Fibroblast of villous mesenchyme (primary cell): ENCODE measurements at regions not wholly inside any gene's neighbourhood (a gene's known extent, or its start where the extent isn't known, plus 50 kb on each side); places are given as distances from the start of the nearest gene placed in this dataset.
"Not testable (repeated sequence)": the region's sequence is repeated elsewhere in the genome, so short reads cannot be mapped to it uniquely, and the experiment has no call there.

Experiments used
- DNase-seq: peaks from one replicate; pipeline ENCODE4 v3.0.0-alpha.2; 2010; ENCODE audit warnings: low read depth
- H3K4me3 ChIP-seq: 2 replicates; pipeline ENCODE4 v1.5.1; 2011; ENCODE audit warnings: low read depth, mild to moderate bottlenecking, low read length
- TF ChIP-seq, protein P1 (sequence below): IDR thresholded peaks from 2 replicates; pipeline ENCODE4 v1.5.1; 2012; ENCODE audit warnings: low read depth, mild to moderate bottlenecking, low read length; ENCODE audit not compliant: insufficient read depth

DNA sequence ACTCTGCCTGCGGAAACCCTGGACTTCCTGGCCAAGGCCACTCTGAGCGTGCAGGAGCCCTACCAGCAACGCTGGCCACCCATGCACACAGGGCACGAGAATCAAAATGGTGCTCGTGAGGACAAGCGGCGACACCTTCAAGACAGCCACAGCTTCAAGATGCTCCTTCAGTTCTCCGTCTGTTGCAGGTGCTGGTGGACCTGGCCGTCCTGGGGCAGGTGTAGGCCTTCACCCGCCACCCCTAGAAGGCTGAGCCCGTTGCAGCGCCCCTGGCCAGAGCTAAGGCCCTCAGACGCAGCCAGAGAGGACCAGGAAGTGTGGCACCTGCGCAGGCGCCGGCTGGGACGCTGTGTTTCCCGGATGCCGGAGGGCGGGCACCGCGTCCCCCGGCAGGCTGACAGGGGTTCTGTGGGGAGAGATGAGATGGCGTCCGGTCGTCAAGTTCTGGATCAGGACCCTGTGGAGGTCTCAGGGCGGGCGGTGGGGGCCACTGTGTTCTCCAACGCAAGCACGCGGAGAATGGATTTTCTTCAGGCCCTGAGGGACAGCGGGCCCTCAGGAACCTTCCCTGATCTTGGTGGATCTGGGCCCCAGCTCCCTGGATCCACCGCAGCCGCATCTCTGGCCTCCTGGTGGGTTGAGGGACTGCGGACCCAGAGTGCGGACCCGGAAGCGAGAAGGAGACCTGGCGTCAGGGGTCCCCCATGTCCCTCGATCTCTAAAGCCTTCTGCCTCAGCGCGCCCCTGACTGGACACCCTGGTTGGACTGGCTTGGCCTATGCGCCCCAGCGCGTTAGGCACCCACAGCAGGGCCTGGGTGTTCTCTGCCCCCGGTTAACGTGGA is 1770.8 kb upstream of the CDH9 start:
- peak overlapping the region; percentile 79 for H3K4me3 ChIP-seq
- TF ChIP-seq, protein P1, sequence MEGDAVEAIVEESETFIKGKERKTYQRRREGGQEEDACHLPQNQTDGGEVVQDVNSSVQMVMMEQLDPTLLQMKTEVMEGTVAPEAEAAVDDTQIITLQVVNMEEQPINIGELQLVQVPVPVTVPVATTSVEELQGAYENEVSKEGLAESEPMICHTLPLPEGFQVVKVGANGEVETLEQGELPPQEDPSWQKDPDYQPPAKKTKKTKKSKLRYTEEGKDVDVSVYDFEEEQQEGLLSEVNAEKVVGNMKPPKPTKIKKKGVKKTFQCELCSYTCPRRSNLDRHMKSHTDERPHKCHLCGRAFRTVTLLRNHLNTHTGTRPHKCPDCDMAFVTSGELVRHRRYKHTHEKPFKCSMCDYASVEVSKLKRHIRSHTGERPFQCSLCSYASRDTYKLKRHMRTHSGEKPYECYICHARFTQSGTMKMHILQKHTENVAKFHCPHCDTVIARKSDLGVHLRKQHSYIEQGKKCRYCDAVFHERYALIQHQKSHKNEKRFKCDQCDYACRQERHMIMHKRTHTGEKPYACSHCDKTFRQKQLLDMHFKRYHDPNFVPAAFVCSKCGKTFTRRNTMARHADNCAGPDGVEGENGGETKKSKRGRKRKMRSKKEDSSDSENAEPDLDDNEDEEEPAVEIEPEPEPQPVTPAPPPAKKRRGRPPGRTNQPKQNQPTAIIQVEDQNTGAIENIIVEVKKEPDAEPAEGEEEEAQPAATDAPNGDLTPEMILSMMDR = no peak
- DNase-seq = peak; percentile 54

DNA sequence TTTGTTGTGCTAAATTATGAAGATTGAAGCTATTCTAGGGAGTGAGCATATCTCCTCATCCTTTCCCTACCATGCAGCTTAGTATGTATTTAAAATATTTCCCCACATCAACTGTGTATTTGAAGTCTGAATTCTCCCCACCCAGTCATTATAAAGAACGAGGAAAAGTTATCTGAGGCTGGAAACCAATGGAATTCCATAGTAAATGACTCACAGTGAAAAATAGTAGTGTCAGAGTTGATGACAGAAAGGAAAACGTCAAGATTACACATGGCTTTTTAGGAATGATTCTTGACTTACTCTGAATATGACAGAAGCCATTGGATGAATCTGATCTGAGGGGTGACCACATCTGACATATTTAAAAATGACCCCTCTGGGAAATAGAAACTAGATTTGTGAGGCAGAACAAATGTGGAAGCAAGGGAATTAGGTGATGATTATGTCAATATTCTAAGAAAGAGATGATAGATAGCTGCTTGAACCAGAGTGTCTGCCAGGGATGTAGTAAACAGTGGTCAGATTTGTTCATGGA is 1768.9 kb upstream of the CDH9 start:
- TF ChIP-seq, protein P1 = no peak
- H3K4me3 ChIP-seq = no peak overlapping the region
- DNase-seq = peak; percentile 17

DNA sequence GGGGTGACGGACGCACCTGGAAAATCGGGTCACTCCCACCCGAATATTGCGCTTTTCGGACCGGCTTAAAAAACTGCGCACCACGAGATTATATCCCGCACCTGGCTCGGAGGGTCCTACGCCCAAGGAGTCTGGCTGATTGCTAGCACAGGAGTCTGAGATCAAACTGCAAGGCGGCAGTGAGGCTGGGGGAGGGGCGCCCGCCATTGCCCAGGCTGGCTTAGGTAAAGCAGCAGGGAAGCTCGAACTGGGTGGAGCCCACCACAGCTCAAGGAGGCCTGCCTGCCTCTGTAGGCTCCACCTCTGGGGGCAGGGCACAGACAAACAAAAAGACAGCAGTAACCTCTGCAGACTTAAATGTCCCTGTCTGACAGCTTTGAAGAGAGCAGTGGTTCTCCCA is 1760.6 kb upstream of the CDH9 start:
- not testable (repeated sequence) for DNase-seq, H3K4me3 ChIP-seq

DNA sequence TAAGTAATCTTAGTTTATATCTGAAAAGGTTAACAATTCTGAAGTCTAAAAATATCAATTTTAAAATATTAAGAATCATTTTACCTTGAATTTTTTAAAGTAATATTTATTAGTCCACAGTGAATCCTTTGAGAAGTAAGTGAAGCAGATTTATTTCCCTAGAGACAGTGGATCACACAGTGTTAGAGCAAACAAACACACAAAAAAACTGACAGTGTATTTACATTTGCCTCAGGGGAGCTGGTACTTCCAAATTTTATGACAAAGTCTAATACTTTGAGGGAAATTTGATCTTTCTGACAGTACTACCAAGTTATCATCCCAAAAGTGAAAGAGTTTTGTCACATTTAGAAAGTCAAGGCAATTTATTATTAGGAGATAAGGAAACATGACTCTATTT is 1750.6 kb upstream of the CDH9 start:
- no peak overlapping the region for H3K4me3 ChIP-seq
- TF ChIP-seq, protein P1 = no peak
- DNase-seq = no peak

DNA sequence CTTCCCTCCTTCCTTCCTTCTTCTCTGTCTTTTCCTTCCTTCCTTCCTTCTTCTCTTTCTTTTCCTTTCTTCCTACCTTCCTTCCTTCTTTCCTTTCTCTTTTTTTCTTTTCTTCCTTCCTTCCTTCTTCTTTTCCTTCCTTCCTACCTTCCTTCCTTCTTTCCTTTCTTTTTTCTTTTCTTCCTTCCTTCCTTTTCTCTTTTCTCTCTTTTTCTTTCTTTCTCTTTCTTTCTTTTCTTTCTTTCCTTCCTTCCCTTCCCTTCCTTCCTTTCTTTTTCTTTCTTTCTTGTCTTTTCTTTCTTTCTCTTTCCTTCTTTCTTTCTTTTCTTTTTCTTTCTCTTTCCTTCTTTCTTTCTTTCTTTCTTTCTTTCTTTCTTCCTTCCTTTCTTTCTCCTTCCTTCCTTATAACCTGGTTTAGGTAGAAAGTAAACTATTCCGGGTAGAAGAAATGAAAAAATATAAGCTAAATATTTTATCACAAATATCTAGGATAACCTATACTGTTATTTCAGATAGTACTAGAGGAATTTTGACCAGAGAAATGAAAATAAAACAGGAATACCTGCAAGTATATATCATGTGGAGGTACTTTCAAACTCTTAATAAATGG is 1741.8 kb upstream of the CDH9 start:
- TF ChIP-seq, protein P1 = no peak
- H3K4me3 ChIP-seq = no peak overlapping the region
- no peak for DNase-seq

- peak; percentile 16 for DNase-seq
- TF ChIP-seq, protein P1 = no peak
- no peak overlapping the region for H3K4me3 ChIP-seq
Observed at GRCh38 chr5:28779161-28779754, 1740.9 kb upstream of the CDH9 start.

DNA sequence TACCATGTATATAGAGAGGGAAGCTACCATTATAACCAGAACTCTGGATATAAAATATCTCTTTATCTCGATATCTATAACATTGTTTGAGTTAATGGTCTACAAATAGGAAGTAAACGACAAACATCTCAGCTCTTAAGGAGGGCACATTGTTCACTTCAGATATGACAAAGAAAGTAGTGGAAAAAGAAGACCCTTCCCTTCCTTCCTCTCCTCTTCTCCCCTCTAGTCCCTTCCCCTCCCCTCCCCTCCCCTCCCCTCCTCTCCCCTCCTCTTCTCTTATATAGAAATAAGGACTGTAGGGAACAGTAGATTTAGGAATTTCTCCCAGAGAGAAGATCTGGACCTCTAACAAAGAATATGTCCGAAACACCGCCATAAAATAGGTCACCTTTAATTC is 1731.9 kb upstream of the CDH9 start:
- TF ChIP-seq, protein P1 = no peak
- H3K4me3 ChIP-seq = no peak overlapping the region
- no peak for DNase-seq
